Progenitor cell of endocrine pancreas (in vitro differentiated cells): ENCODE measurements at regions not wholly inside any gene's neighbourhood (a gene's known extent, or its start where the extent isn't known, plus 50 kb on each side); places are given as distances from the start of the nearest gene placed in this dataset.

Experiments
- DNase-seq: peaks from one replicate; pipeline ENCODE4 v3.0.0; 2021; ENCODE audit warnings: low spot score; ENCODE audit not compliant: unreplicated experiment
- H3K27ac Mint-ChIP-seq: 2 replicates; pipeline ENCODE4 v1.8.0; 2021; ENCODE audit warnings: mild to moderate bottlenecking, moderate library complexity, mixed read lengths
- H3K27me3 Mint-ChIP-seq: 2 replicates; pipeline ENCODE4 v1.8.0; 2021; ENCODE audit warnings: mixed read lengths
- H3K36me3 Mint-ChIP-seq: 2 replicates; pipeline ENCODE4 v1.8.0; 2022; ENCODE audit warnings: mixed read lengths; ENCODE audit not compliant: insufficient read depth
- H3K4me1 Mint-ChIP-seq: 2 replicates; pipeline ENCODE4 v1.8.0; 2021; ENCODE audit warnings: low read depth, mixed read lengths
- H3K4me3 Mint-ChIP-seq: 2 replicates; pipeline ENCODE4 v1.8.0; 2021; ENCODE audit warnings: low read depth, mild to moderate bottlenecking, moderate library complexity, mixed read lengths
- H3K9me3 Mint-ChIP-seq: 2 replicates; pipeline ENCODE4 v1.8.0; 2021; ENCODE audit warnings: low read depth, mixed read lengths
- TF ChIP-seq, protein P1 (sequence below): fragments of 200-600 bp; sonication (generic); IDR thresholded peaks from one replicate; pipeline ENCODE4 v1.5.0; 2021; ENCODE audit warnings: antibody characterized with exemption, mild to moderate bottlenecking; ENCODE audit not compliant: unreplicated experiment

DNA sequence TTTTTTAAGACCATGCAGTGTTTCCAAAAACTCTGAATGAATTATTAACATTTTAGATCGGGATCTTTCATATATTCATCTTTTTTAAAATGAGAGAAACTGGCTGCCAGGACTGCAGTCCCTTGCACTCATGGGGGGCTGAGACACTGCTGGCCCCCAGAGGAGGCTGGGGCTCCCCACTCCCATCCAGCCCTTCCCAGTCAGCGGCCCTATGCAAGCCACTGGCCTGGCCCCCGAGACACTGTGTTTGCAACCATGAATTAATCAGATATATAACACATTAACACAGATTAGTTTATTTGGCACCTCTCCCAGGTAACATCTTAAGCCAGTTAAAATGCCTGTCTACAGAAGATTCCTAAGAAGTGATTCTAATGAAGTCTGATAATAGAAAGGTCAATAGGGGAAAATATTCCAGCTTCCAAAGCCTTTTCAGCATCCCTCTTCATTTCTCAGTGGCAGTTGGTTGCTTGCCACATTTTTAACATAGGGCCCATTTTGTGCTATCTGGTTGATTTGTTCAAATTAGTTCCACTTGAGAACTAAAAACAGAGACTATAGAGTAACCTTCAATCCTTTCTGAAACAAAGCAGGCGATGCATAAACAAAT is 184.4 kb upstream of the FBXL4 start:
- Mint-ChIP-seq H3K4me1 (peaks cover 7% of the 10 kb centered on the region), H3K9me3 (no peaks in the 10 kb centered on the region), H3K27me3 (peaks cover 42% of the 10 kb centered on the region), H3K27ac (no peak overlapping the region), H3K36me3 (no peaks in the 10 kb centered on the region), H3K4me3 (no peak overlapping the region)
- DNase-seq: no peak
- TF ChIP-seq, protein P1, sequence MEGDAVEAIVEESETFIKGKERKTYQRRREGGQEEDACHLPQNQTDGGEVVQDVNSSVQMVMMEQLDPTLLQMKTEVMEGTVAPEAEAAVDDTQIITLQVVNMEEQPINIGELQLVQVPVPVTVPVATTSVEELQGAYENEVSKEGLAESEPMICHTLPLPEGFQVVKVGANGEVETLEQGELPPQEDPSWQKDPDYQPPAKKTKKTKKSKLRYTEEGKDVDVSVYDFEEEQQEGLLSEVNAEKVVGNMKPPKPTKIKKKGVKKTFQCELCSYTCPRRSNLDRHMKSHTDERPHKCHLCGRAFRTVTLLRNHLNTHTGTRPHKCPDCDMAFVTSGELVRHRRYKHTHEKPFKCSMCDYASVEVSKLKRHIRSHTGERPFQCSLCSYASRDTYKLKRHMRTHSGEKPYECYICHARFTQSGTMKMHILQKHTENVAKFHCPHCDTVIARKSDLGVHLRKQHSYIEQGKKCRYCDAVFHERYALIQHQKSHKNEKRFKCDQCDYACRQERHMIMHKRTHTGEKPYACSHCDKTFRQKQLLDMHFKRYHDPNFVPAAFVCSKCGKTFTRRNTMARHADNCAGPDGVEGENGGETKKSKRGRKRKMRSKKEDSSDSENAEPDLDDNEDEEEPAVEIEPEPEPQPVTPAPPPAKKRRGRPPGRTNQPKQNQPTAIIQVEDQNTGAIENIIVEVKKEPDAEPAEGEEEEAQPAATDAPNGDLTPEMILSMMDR: no peak

DNA sequence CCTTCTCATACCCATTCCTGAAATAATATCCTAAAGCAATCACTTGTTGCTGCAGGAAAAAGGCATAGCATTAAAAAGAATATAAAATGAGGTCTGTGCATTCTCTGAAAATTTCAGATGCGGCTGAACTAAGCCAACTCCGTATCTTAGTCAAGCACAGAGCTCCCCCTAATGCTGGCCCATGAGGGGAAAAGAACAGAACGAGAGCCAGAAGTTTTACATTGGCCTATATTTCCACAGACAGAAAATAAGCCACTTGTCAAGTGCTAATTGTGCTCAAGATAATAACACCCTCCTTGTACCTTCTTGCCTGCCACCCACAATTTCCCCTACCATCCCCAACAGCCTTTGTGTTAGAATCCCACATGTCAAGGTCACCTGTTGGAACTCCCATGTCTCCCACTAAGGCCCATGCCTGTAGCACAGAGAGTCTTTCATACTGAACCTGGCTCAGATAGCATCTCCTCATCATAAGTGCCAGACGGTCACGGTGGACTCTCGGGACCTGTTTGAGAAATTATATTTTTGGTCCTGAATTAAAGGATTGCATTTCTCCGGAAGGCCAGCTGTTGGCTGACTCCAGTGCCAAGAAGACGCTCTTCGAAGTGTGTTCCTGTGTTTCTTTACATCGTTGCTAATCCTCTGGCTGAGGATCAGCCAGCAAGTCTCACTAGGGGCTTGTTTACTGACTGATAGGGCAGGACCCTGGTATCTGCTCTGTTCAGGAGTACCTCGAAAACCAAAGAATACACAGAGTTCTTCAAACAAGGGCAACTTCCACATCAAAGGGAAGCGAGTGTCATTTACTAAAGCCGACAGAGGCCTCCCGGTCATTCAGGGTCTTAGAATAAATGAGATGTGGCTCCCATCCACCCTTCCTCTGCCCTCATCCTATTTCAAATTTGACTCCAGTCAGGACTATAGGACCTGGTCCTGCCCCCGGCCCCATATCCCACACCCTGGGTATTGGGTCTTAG is 183.4 kb upstream of the FBXL4 start:
- H3K36me3 Mint-ChIP-seq: no peaks in the 10 kb centered on the region
- no peaks in the 10 kb centered on the region for H3K9me3 Mint-ChIP-seq
- no peak overlapping the region for H3K27ac Mint-ChIP-seq
- no peak overlapping the region for H3K4me3 Mint-ChIP-seq
- TF ChIP-seq, protein P1: no peak
- H3K27me3 Mint-ChIP-seq: peaks cover 49% of the 10 kb centered on the region
- H3K4me1 Mint-ChIP-seq: peaks cover 7% of the 10 kb centered on the region
- no peak for DNase-seq

DNA sequence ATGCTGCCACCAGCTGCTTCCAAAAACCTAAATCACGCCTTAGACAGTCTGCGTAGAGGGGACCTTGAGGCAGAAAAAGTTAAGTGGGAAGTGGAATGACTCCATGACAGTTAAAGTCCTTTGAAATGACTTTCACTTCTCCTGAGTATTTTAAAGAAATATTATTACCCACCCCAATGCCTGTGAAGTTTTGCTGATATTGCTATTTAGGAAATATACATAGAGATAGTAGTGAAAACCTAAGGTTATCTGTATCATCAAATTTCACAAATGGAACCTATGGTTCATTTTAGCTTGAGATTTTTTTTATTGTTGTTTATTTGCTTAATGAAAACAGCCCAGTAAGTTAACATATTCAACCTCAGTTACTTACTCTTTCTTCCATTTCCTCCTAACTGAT is 182.1 kb upstream of the FBXL4 start:
- TF ChIP-seq, protein P1: no peak
- Mint-ChIP-seq H3K27ac (no peak overlapping the region), H3K36me3 (no peaks in the 10 kb centered on the region), H3K4me1 (peaks cover 7% of the 10 kb centered on the region), H3K27me3 (peaks cover 48% of the 10 kb centered on the region), H3K4me3 (no peak overlapping the region), H3K9me3 (no peaks in the 10 kb centered on the region)
- DNase-seq: no peak

DNA sequence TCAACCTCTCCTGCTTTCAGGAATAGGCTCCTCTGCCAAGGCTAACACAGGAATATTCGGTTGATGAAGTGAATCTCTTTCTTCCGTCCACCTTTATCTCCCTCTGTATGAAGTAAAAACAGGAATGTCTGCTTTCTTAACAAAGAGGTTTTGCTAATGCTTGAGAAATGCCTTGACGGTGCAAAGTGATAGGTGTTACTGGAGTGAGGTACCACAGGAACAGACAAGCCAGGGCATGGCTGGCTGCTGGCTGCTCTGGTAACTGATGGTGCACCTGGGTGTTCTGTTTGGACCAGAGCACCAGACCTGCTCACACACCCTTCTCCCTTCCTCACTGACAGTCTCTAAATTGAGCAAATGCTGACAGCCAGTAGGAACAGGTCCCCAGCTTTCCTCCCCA is 174.0 kb upstream of the FBXL4 start:
- Mint-ChIP-seq H3K27me3 (peaks cover 33% of the 10 kb centered on the region), H3K4me3 (no peak overlapping the region), H3K36me3 (no peaks in the 10 kb centered on the region), H3K27ac (no peak overlapping the region), H3K9me3 (no peaks in the 10 kb centered on the region), H3K4me1 (no peaks in the 10 kb centered on the region)
- no peak for DNase-seq
- TF ChIP-seq, protein P1: no peak

DNA sequence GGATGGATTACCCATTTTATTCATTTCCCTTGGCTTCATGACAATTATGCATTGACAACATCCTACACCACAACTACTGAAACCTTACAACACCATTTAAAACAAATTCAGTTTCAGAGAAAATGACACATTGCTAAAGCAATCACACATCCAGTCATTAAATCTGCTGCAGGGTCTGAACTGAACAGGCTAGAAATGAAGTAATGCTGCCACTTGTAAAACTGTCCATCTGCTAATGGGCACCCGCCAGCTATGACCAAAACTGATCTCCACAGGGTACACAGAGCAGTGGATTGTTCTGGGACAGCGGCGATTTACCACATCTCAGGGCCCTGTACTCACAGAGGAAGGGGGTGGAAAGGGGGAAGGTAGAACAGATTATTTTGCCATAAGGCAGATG is 172.9 kb upstream of the FBXL4 start:
- no peak for DNase-seq
- TF ChIP-seq, protein P1: no peak
- Mint-ChIP-seq H3K9me3 (no peaks in the 10 kb centered on the region), H3K4me1 (no peaks in the 10 kb centered on the region), H3K36me3 (no peaks in the 10 kb centered on the region), H3K27ac (no peak overlapping the region), H3K4me3 (no peak overlapping the region), H3K27me3 (peaks cover 27% of the 10 kb centered on the region)
